A549 (cell line): ENCODE measurements at regions not wholly inside any gene's neighbourhood (a gene's known extent, or its start where the extent isn't known, plus 50 kb on each side); places are given as distances from the start of the nearest gene placed in this dataset.
A peak's percentile ranks its signal among the peaks of the same experiment; 100 is the strongest.

ENCODE experiments used
- ATAC-seq, 2 experiments: fragments of 200-7000 bp in 1 of 2; fragments of >200 bp in 1 of 2; cut with Nextera tagmentation in 1 of 2; cut with Tn5 transposase in 1 of 2; 3 replicates each; pipeline versions ENCODE4 v1.8.0 to v1.9.1; 2018 to 2020; ENCODE audit warnings: mild to moderate bottlenecking in 1 of 2, moderate library complexity in 1 of 2
- CTCF ChIA-PET: fragments of 300-600 bp; sonication (Branson Sonifier 250); formaldehyde crosslinking; extraction: SDS; loops from one replicate; lab custom pipeline; 2021; ENCODE audit warnings: antibody characterized with exemption, inconsistent platforms; lab: Yijun Ruan, JAX
- POLR2A ChIA-PET: fragments of 350-600 bp; formaldehyde crosslinking; extraction: SDS; loops from one replicate; lab custom pipeline; 2021; ENCODE audit warnings: antibody characterized with exemption, inconsistent platforms; lab: Yijun Ruan, JAX
- DNase-seq, 2 experiments: peaks; one replicate each; pipeline versions ENCODE4 v3.0.0 to v3.0.0-alpha.2; 2011 to 2016; ENCODE audit warnings: low read depth in 1 of 2, low spot score in 1 of 2
- FAIRE-seq: peaks from 2 replicates; lab custom pipeline; 2011; peaks lifted over from hg19 to GRCh38; lab: Jason Lieb, UNC
- H3K27ac ChIP-seq, 2 experiments: fragments of >200 bp; sonication (Bioruptor Twin); formaldehyde crosslinking; 3 replicates each; pipeline ENCODE4 v1.5.1; 2016 to 2017
- H3K4me1 ChIP-seq: fragments of >200 bp; sonication (Bioruptor Twin); formaldehyde crosslinking; 3 replicates; pipeline ENCODE4 v1.6.1; 2016
- H3K4me2 ChIP-seq: fragments of >200 bp; sonication (Bioruptor Twin); formaldehyde crosslinking; 3 replicates; pipeline ENCODE4 v1.6.1; 2016
- H3K4me3 ChIP-seq: fragments of >200 bp; sonication (Bioruptor Twin); formaldehyde crosslinking; 3 replicates; pipeline ENCODE4 v1.5.1; 2016
- H3K9me3 ChIP-seq: fragments of >200 bp; sonication (Bioruptor Twin); formaldehyde crosslinking; 3 replicates; pipeline ENCODE4 v1.6.1; 2016
- BCL3 ChIP-seq: fragments of >200 bp; sonication (Bioruptor Twin); formaldehyde crosslinking; IDR thresholded peaks from 3 replicates; pipeline ENCODE4 v1.6.1; 2016
- CBX2 ChIP-seq: fragments of 200-600 bp; sonication (generic); IDR thresholded peaks from 2 replicates; pipeline ENCODE4 v1.6.1; 2016; ENCODE audit warnings: low read depth, mild to moderate bottlenecking, borderline replicate concordance
- CEBPB ChIP-seq, 2 experiments: fragments of >200 bp in 1 of 2; sonication (Bioruptor Twin) in 1 of 2; formaldehyde crosslinking in 1 of 2; IDR thresholded peaks; 2 replicates each; pipeline ENCODE4 v1.6.1; 2012 to 2016
- CHD4 ChIP-seq: fragments of 200-600 bp; sonication (generic); IDR thresholded peaks from 2 replicates; pipeline ENCODE4 v1.6.1; 2016; ENCODE audit warnings: antibody characterized with exemption, mild to moderate bottlenecking, borderline replicate concordance
- EP300 ChIP-seq, 2 experiments: fragments of >200 bp; sonication (Bioruptor Twin); formaldehyde crosslinking; IDR thresholded peaks; 2 replicates in 1 of 2; 3 replicates in 1 of 2; pipeline ENCODE4 v1.6.1; 2016 to 2017
- ESRRA ChIP-seq: fragments of 150-350 bp; IDR thresholded peaks from 2 replicates; pipeline ENCODE4 v1.6.1; 2014; ENCODE audit warnings: mild to moderate bottlenecking, low read length, borderline replicate concordance
- FOSL2 ChIP-seq, 2 experiments: fragments of 450-650 bp in 1 of 2; fragments of >200 bp in 1 of 2; sonication (Bioruptor Twin) in 1 of 2; formaldehyde crosslinking; IDR thresholded peaks; 2 replicates each; pipeline versions ENCODE4 v1.5.0 to v1.6.1; 2016 to 2020; ENCODE audit warnings: mild to moderate bottlenecking in 1 of 2, moderate library complexity in 1 of 2
- FOXS1 ChIP-seq: fragments of 250-450 bp; sonication (Bioruptor Pico); IDR thresholded peaks from 2 replicates; pipeline ENCODE4 v1.5.0; 2020; ENCODE audit warnings: mild to moderate bottlenecking, moderate library complexity
- HOXB5 ChIP-seq: fragments of 250-450 bp; sonication (Bioruptor Pico); IDR thresholded peaks from 2 replicates; pipeline ENCODE4 v1.5.0; 2020; ENCODE audit warnings: mild to moderate bottlenecking, moderate library complexity
- JUNB ChIP-seq: fragments of >200 bp; sonication (Bioruptor Twin); formaldehyde crosslinking; IDR thresholded peaks from 2 replicates; pipeline ENCODE4 v1.6.1; 2016
- MAFK ChIP-seq: fragments of 450-650 bp; IDR thresholded peaks from 2 replicates; pipeline ENCODE4 v1.6.1; 2014; ENCODE audit not compliant: partially characterized antibody
- MAZ ChIP-seq: fragments of 150-350 bp; IDR thresholded peaks from 2 replicates; pipeline ENCODE4 v1.6.1; 2014; ENCODE audit warnings: antibody characterized with exemption, low read depth, low read length, borderline replicate concordance
- MYC ChIP-seq: IDR thresholded peaks from 2 replicates; pipeline ENCODE4 v1.6.1; 2012; ENCODE audit warnings: mild to moderate bottlenecking, inconsistent platforms, low read length, improper control_type of control experiment, borderline replicate concordance
- PHF8 ChIP-seq: fragments of 200-600 bp; sonication (generic); IDR thresholded peaks from 2 replicates; pipeline ENCODE4 v1.6.1; 2016; ENCODE audit warnings: low read depth, mild to moderate bottlenecking, antibody characterized with exemption, moderate library complexity, borderline replicate concordance
- RARB ChIP-seq: fragments of 250-450 bp; sonication (Bioruptor Pico); IDR thresholded peaks from 2 replicates; pipeline ENCODE4 v1.8.0; 2021; ENCODE audit warnings: mild to moderate bottlenecking, moderate library complexity
- RCOR1 ChIP-seq: fragments of 150-350 bp; IDR thresholded peaks from 2 replicates; pipeline ENCODE4 v1.6.1; 2014; ENCODE audit warnings: antibody characterized with exemption, low read length, low read depth
- REST ChIP-seq: fragments of 200-600 bp; sonication (generic); IDR thresholded peaks from 2 replicates; pipeline ENCODE4 v1.6.1; 2016; ENCODE audit warnings: antibody characterized with exemption, mild to moderate bottlenecking, moderate library complexity
- RFX5 ChIP-seq: fragments of 450-650 bp; IDR thresholded peaks from 2 replicates; pipeline ENCODE4 v1.7.1; 2014; ENCODE audit warnings: antibody characterized with exemption, mild to moderate bottlenecking, moderate library complexity
- RNF2 ChIP-seq: fragments of 200-600 bp; sonication (generic); IDR thresholded peaks from 2 replicates; pipeline ENCODE4 v1.6.1; 2016; ENCODE audit warnings: low read depth, mild to moderate bottlenecking, antibody characterized with exemption, moderate library complexity, borderline replicate concordance
- SMC3 ChIP-seq: fragments of >200 bp; sonication (Bioruptor Twin); formaldehyde crosslinking; IDR thresholded peaks from 3 replicates; pipeline ENCODE4 v1.6.1; 2018; ENCODE audit warnings: inconsistent platforms
- TP53 ChIP-seq: fragments of 250-450 bp; sonication (Bioruptor Pico); IDR thresholded peaks from 2 replicates; pipeline ENCODE4 v1.5.0; 2021; ENCODE audit warnings: mild to moderate bottlenecking, moderate library complexity
- USF2 ChIP-seq: fragments of 450-650 bp; IDR thresholded peaks from 2 replicates; pipeline ENCODE4 v1.6.1; 2014; ENCODE audit warnings: antibody characterized with exemption
- ZSCAN20 ChIP-seq: fragments of 250-450 bp; sonication (Bioruptor Pico); IDR thresholded peaks from 2 replicates; pipeline ENCODE4 v1.8.0; 2022; ENCODE audit warnings: mild to moderate bottlenecking, moderate library complexity
- WGBS: methylation state at CpG from one replicate; pipeline ENCODE4 v1.1.6; 2017; ENCODE audit errors: missing lambda C conversion rate; 5-methylcytosine and 5-hydroxymethylcytosine counted together

- TF ChIP-seq BCL3 (no peak), SMC3 (no peak)
- ChIA-PET POLR2A (no interaction called here), CTCF (no interaction called here)
- ATAC-seq (no peak), DNase-seq (no peak), FAIRE-seq (no peak)
- Histone ChIP-seq H3K27ac (no peak overlapping the region), H3K4me3 (no peak overlapping the region), H3K9me3 (no peaks in the 10 kb centered on the region), H3K4me2 (no peak overlapping the region), H3K4me1 (no peaks in the 10 kb centered on the region)
- 46% methylated on average over 4 of the region's 4 CpGs for WGBS
These were observed 914.6 kb upstream of the INTU start for GRCh38 chr4:126718136-126718535.

- FAIRE-seq (no peak), ATAC-seq (no peak), DNase-seq (no peak)
- TF ChIP-seq MAFK (peak; percentile 33), JUNB (no peak)
- H3K4me2 ChIP-seq: no peak overlapping the region
- POLR2A ChIA-PET: no interaction called here
- H3K4me1 ChIP-seq: no peaks in the 10 kb centered on the region
- CTCF ChIA-PET: no interaction called here
- H3K27ac ChIP-seq: no peak overlapping the region
- H3K9me3 ChIP-seq: no peaks in the 10 kb centered on the region
- WGBS: 34% methylated on average over 3 of the region's 3 CpGs
- no peak overlapping the region for H3K4me3 ChIP-seq
These were observed 912.9 kb upstream of the INTU start for GRCh38 chr4:126719852-126720251.

- H3K27ac ChIP-seq: no peak overlapping the region
- POLR2A ChIA-PET: no interaction called here
- no peak overlapping the region for H3K4me2 ChIP-seq
- DNase-seq (no peak), FAIRE-seq (no peak), ATAC-seq (no peak)
- no peaks in the 10 kb centered on the region for H3K4me1 ChIP-seq
- no peaks in the 10 kb centered on the region for H3K9me3 ChIP-seq
- no peak overlapping the region for H3K4me3 ChIP-seq
- no peak for TF ChIP-seq MYC
- TF ChIP-seq ZSCAN20: no peak
- no peak for TF ChIP-seq HOXB5 (CRISPR knock-in tag)
- no peak for TF ChIP-seq FOSL2 (IDR thresholded peaks at IDR 0.05)
- no peak for TF ChIP-seq FOSL2 (CRISPR knock-in tag; IDR thresholded peaks at IDR 0.05)
- no peak for TF ChIP-seq PHF8
- no peak for TF ChIP-seq BCL3
- TF ChIP-seq RCOR1: no peak
- TF ChIP-seq CHD4: no peak
- no peak for TF ChIP-seq RNF2
- CTCF ChIA-PET: interaction anchor here (0.6 kb wide), 1 partner anchor 1413 kb away, joined by 3 read pairs; no protein-coding TSS in a partner anchor
These were observed 906.9 kb upstream of the INTU start for GRCh38 chr4:126725906-126726305.

GRCh38 chr4:126727461-126727860, 905.3 kb upstream of the INTU start:
- Histone ChIP-seq H3K27ac (no peak overlapping the region), H3K9me3 (no peaks in the 10 kb centered on the region), H3K4me2 (no peak overlapping the region), H3K4me1 (no peaks in the 10 kb centered on the region), H3K4me3 (no peak overlapping the region)
- ATAC-seq: no peak
- no peak for DNase-seq
- WGBS: 46% methylated on average over 1 of the region's 1 CpG
- TF ChIP-seq CEBPB (IDR thresholded peaks at IDR 0.05): no peak
- no peak for TF ChIP-seq FOSL2 (IDR thresholded peaks at IDR 0.05)
- no peak for TF ChIP-seq FOSL2 (CRISPR knock-in tag; IDR thresholded peaks at IDR 0.05)
- no peak for TF ChIP-seq TP53 (CRISPR knock-in tag)
- TF ChIP-seq FOXS1 (CRISPR knock-in tag): no peak
- no peak for TF ChIP-seq MAZ
- TF ChIP-seq REST: no peak
- TF ChIP-seq USF2: no peak
- no peak for TF ChIP-seq CBX2
- TF ChIP-seq RFX5: no peak
- no peak for TF ChIP-seq RARB (CRISPR knock-in tag)
- TF ChIP-seq PHF8: no peak
- no peak for TF ChIP-seq EP300 (IDR thresholded peaks at IDR 0.05)
- no peak for TF ChIP-seq ESRRA
- no peak for FAIRE-seq
- ChIA-PET CTCF (no interaction called here), POLR2A (no interaction called here)
